ENCODE measurements at regions not wholly inside any gene's neighbourhood (a gene's known extent, or its start where the extent isn't known, plus 50 kb on each side); places are given as distances from the start of the nearest gene placed in this dataset.

- H3K27me3 Mint-ChIP-seq (ENCODE audit: insufficient read depth, low read depth, poor library complexity) = no peaks in the 10 kb centered on the region
- no peak overlapping the region for H3K27ac Mint-ChIP-seq
- H3F3A ChIP-seq (replicated peaks; ENCODE audit: low read depth) = no peaks in the 10 kb centered on the region
- no peaks in the 10 kb centered on the region for H3K27me3 ChIP-seq (ENCODE audit: insufficient read depth)
- H3K36me3 Mint-ChIP-seq (ENCODE audit: low read depth) = no peaks in the 10 kb centered on the region
- H4K20me1 ChIP-seq (replicated peaks; ENCODE audit: insufficient read depth) = no peaks in the 10 kb centered on the region
- no peak for TF ChIP-seq REST (IDR thresholded peaks at IDR 0.05; ENCODE audit: unreplicated experiment)
- no peak for TF ChIP-seq STAT1 (IDR thresholded peaks at IDR 0.05; ENCODE audit: unreplicated experiment)
- no peak for TF ChIP-seq EZH2phosphoT487 (IDR thresholded peaks at IDR 0.05; ENCODE audit: unreplicated experiment)
- no peak for TF ChIP-seq EZH2 (IDR thresholded peaks at IDR 0.05; ENCODE audit: low read depth, unreplicated experiment)
- no peak for TF ChIP-seq ETS1 (IDR thresholded peaks at IDR 0.05)
- no peak for TF ChIP-seq NANOG (IDR thresholded peaks at IDR 0.05; ENCODE audit: borderline replicate concordance)
- no peak for TF ChIP-seq JUNB (IDR thresholded peaks at IDR 0.05; ENCODE audit: unreplicated experiment)
- no peak for TF ChIP-seq ZNF462 (CRISPR knock-in tag; IDR thresholded peaks at IDR 0.05)
- TF ChIP-seq ZNF331 (CRISPR knock-in tag; IDR thresholded peaks at IDR 0.05; ENCODE audit: low read depth) = no peak
- TF ChIP-seq CREB1 (CRISPR knock-in tag; IDR thresholded peaks at IDR 0.05; ENCODE audit: low read depth) = no peak
- TF ChIP-seq ZNF114 (CRISPR knock-in tag; IDR thresholded peaks at IDR 0.05) = no peak
- no peak for TF ChIP-seq POLR2AphosphoS5 (IDR thresholded peaks at IDR 0.05; ENCODE audit: low read depth)
- no peak for TF ChIP-seq CTCF (conservative IDR thresholded peaks at IDR 0.05; ENCODE audit: low read depth in 2 of 2)
- H3K9me3 Mint-ChIP-seq = no peaks in the 10 kb centered on the region
- H2AFZ ChIP-seq = no peak overlapping the region
- H3K4me2 ChIP-seq = no peak overlapping the region
- H3K4me3 ChIP-seq = no peak overlapping the region
- H3K4me3 Mint-ChIP-seq = no peak overlapping the region
- no peak overlapping the region for H3K27ac ChIP-seq (ENCODE audit: low read depth)
- no peak for ATAC-seq
- H3K79me2 ChIP-seq (replicated peaks; ENCODE audit: insufficient read depth) = no peaks in the 10 kb centered on the region
- no peaks in the 10 kb centered on the region for H3K4me1 ChIP-seq (ENCODE audit: insufficient read depth)
- no peak for DNase-seq (ENCODE audit: low spot score)
- H3K9me2 ChIP-seq (ENCODE audit: insufficient read depth) = 0 out of 2 replicates have a peak, but pooled peaks cover 2% of the 10 kb centered on the region
- peaks cover 3% of the 10 kb centered on the region; the same call in 1 of the 3 replicates for H3K4me1 Mint-ChIP-seq
- H3K36me3 ChIP-seq (ENCODE audit: insufficient read depth) = no peaks in the 10 kb centered on the region
Measured at GRCh38 chr2:153068052-153068451, 349.6 kb downstream of the ARL6IP6 start.

Measured in GM23338 (cell line).